Omental fat pad (tissue), 3 donors: ENCODE measurements at regions not wholly inside any gene's neighbourhood (a gene's known extent, or its start where the extent isn't known, plus 50 kb on each side); places are given as distances from the start of the nearest gene placed in this dataset.
"Not testable (repeated sequence)": the region's sequence is repeated elsewhere in the genome, so short reads cannot be mapped to it uniquely, and the experiment has no call there.

Source experiments
- ATAC-seq: fragments of 150-250 bp; one replicate; pipeline ENCODE4 v1.9.1; 2016; ENCODE audit warnings: mild to moderate bottlenecking, moderate library complexity; ENCODE audit not compliant: low FRiP score
- DNase-seq: peaks from one replicate; pipeline ENCODE4 v3.0.0-alpha.2; 2019; ENCODE audit warnings: low spot score
- CTCF ChIP-seq, 3 donors: fragments of 450-650 bp; IDR thresholded peaks; one replicate each; pipeline ENCODE4 v1.5.1; 2016 to 2017; ENCODE audit warnings: antibody characterized with exemption in 3 of 3, mild to moderate bottlenecking in 3 of 3, moderate library complexity in 2 of 3

- no peak for TF ChIP-seq CTCF (IDR thresholded peaks at IDR 0.05)
- no peak for DNase-seq
- no peak for ATAC-seq
Measured at GRCh38 chr10:108615576-108616320, 1307.6 kb downstream of the XPNPEP1 start.

- TF ChIP-seq CTCF (IDR thresholded peaks at IDR 0.05): no peak
- DNase-seq: no peak
- no peak for ATAC-seq
Measured at GRCh38 chr10:108612485-108612884, 1310.8 kb downstream of the XPNPEP1 start.

DNA sequence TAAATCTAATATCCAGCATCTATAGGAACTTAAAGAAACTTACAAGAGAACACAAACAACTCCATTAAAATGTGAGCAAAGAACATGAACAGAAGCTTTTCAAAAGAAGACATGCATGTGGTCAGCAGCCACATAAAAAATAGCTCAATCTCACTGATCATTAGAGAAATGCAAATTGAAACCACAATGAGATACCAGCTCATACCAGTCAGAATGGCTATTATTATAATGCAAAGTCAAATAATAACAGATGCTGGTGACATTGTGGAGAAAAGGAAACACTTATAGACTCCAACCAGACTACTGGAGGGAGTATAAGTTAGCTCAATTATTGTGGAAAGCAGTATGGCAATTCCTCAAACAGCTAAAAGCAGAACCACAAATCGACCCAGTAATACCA, 1314.5 kb downstream of the XPNPEP1 start:
- no peak for TF ChIP-seq CTCF (IDR thresholded peaks at IDR 0.05)
- DNase-seq: no peak
- no peak for ATAC-seq

- no peak for ATAC-seq
- no peak for TF ChIP-seq CTCF (IDR thresholded peaks at IDR 0.05)
Measured at GRCh38 chr10:108601851-108602250, 1321.5 kb downstream of the XPNPEP1 start.

GRCh38 chr10:108600511-108600910, 1322.8 kb downstream of the XPNPEP1 start:
- not testable (repeated sequence) for DNase-seq, ATAC-seq

More at GRCh38 chr10:108601851-108602250, 1321.5 kb downstream of the XPNPEP1 start:
- no peak for DNase-seq

DNA sequence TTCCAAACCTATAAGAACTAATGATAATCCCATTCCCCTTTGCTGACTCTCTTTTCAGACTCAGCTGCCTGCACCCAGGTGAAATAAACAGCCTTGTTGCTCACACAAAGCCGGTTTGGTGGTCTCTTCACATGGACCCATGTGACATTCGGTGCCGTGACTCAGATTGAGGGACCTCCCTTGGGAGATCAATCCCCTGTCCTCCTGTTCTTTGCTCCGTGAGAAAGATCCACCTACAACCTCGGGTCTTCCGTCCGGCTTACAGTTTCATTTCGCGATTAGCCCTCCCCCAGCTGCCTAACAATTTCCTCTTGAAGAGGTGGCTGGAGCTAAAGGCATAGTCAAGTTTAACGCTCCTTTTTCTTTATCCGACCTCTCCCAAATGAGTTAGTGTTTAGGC, 1324.0 kb downstream of the XPNPEP1 start:
- DNase-seq, ATAC-seq: not testable (repeated sequence)

DNA sequence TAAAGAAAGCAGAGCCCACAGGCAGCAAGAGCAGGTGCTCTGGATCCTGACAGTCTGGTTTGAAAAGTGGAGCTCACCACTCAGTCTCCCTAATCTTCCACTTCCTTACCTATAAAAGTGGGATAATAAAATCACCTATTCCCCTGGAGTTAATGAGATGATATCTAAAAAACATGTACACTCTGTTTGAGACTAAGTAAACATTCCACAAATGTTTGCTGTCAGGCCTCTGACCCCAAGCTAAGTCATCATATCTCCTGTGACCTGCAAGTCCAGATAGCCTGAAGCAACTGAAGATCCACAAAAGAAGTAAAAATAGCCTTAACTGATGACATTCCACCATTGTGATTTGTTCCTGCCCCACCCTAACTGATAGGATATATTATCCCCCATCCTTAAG, 1324.5 kb downstream of the XPNPEP1 start:
- DNase-seq: no peak
- no peak for ATAC-seq
- no peak for TF ChIP-seq CTCF (IDR thresholded peaks at IDR 0.05)

GRCh38 chr10:108598320-108598695, 1325.0 kb downstream of the XPNPEP1 start:
- no peak for TF ChIP-seq CTCF (IDR thresholded peaks at IDR 0.05)
- ATAC-seq (no peak), DNase-seq (no peak)
